ENCODE measurements at regions not wholly inside any gene's neighbourhood (a gene's known extent, or its start where the extent isn't known, plus 50 kb on each side); places are given as distances from the start of the nearest gene placed in this dataset.
"Not testable (repeated sequence)": the region's sequence is repeated elsewhere in the genome, so short reads cannot be mapped to it uniquely, and the experiment has no call there.

- no peak for DNase-seq
Observed at GRCh38 chr13:28573595-28574373, 78.9 kb upstream of the FLT1 start.

DNA sequence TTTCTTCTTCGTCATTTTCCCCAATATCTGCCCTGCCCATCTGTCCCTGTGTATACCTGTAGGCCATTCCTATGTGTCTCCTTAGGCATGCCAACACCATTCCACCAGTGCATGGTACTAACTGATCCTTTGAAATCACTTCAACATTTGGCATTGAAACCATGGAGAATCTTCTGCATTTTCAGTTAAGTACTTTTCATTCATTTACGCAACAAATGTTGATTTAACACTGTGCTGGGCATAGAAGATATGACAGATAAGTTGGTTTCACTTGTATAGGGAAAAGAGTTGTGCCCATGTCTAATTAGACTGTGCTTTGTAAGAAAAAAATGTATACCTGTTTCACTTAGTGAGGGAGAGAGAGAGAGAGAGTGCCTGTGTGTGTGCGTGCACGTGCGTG, 77.9 kb upstream of the FLT1 start:
- no peak for DNase-seq

DNA sequence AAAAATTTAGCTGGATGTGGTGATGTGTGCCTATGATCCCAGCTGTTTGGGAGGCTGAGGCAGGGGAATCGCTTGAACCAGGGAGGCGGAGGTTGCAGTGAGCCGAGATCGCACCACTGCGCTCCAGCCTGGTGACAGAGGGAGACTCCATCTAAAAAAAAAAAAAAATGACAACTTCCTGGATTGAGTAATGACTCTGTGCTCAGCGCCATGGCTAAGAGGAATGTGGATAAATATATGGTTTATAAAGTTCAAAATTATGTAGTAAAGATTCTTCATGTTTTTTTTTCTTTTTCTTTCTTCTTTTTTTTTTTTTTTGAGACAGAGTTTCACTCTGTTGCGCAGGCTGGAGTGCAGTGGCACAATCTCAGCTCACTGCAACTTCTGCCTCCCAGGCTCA, 75.4 kb upstream of the FLT1 start:
- DNase-seq, result not testable (repeated sequence)

DNA sequence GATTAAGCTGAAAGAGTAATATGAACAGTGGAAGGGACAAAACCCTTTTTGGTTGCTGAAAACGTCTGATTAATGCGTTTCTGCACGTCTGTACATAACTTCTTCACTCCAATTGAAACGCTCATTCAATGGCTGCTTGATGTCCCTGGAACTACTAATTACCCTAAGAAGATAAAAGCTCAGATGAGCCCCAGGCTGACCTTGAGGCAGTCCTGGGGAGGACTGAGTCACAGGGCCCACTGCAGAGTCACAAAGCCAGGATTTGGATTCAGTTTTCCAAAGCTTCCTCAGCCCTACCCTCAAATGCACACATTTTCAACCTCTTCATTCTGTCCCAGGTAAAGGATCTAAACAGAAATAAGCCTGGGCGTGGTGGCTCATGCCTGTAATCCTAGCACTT, 75.0 kb upstream of the FLT1 start:
- DNase-seq, result no peak

DNA sequence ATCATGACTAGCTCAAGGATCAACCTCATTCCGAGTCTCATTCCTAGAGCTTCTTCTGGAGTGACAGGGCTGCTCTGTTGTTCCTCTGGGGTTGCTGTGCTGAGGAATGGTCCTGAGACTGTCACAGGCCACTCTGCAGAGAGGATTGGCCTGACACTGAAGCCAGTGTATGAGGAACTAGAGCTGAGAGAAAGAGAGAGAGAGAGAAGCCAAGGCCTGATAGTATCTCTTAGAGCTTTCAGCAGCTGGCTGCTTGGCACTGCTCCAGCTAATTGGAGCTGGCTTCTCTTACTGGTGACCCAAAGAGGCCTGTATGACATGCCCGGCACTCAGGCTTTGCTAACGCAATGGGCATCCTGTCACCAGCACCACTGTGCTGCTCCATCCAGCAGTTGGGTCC, 73.4 kb upstream of the FLT1 start:
- DNase-seq, result peak; percentile 37

GRCh38 chr13:28566891-28567290, 72.0 kb upstream of the FLT1 start:
- no peak for DNase-seq

DNA sequence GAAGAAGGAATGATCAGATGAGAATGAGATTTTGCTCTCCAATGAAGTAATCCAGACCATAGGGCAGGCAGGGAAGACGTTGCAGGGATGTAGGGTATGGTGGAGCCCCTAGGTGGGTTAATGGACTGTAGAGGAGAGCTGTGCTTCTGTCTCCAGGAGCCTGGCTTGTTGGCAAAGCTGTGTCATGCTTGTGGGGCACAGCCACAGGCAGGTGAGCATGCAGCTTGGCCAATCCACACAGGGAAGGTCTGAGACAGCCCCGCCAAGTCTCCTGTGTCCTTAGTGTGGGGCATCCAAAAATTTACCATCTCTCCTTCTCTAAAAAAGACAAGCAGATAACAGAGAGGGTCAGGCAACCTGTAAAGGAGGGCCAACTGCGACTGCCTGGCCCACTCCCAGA, 71.4 kb upstream of the FLT1 start:
- no peak for DNase-seq

DNA sequence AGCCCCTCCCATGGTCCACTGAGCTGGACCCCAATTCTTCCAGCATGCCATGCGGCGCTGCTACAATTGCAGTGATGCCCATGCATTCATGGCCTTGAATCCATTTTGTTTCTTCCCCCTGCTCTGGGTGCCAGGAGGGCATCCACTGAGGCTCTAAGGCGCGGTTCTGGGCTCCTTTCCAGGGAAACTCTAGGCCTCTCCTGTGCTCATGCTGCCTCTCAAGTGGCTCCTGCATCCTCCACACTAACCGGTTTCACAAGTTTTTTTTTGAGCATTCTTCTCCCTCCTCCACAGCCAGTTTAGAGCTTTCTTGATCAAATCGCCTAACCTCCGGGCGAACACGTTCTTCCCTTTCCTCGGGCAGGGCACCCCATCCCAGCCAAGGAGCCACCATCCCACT, 69.1 kb upstream of the FLT1 start:
- no peak for DNase-seq

DNA sequence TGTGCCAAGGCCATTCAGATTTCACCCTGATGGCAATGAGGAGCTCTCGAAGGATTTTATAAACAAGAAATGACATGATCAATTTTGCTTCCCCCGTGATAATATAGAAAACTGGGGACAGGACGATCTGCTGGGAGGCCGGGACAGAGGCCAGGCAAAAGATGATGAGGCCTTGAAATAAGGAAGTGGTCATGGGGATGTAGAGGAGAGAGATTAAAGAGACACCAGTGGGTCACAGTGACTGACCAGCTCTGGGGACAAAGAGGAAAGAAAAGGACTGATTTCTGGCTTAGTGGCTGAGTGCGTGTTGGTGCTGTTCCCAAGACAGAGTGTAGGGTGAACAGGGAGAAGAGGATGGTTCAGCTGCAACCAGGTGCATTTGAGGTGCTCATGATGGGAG, 68.7 kb upstream of the FLT1 start:
- DNase-seq, result no peak

DNA sequence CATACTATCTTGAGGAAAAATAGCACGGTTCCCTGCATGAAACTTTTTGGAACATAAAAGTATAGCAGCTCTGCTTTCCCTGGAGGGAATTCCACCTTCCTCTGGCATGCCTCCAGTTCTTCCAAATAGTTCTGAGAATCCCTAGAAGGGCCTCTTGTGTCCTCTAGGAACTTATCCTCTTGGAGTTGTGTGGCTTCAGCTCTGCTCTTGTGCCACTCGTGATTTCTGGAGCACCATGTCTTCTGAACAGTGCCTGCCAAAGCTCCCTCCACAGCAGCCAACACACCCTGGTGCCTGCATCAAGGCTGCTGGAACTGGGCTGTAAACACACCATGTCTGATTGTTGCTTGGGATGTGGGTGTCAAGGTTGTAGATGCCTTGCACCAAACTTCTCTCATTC, 65.7 kb upstream of the FLT1 start:
- no peak for DNase-seq

- DNase-seq, result no peak
Observed at GRCh38 chr13:28559636-28560259, 64.8 kb upstream of the FLT1 start.

DNA sequence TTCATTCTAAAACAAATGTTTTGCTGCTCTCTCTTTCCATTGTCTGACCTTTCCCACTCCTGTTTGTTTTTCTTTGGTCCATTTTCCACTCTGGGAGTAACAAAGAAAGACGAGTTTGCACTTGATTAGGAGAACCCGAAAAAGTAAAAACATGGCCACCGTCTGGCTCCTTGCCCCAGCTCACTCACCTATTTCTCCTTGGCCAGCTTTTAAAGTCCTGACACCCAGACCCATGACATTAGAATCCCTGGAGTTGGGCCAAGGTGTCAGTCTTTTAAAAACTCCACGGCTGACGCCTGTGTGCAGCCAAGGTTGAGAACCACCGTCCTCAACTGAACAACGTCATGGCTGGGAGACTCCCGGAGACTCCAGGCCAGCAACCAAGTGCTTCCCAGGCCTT, 63.6 kb upstream of the FLT1 start:
- DNase-seq, result peak; percentile 24

DNA sequence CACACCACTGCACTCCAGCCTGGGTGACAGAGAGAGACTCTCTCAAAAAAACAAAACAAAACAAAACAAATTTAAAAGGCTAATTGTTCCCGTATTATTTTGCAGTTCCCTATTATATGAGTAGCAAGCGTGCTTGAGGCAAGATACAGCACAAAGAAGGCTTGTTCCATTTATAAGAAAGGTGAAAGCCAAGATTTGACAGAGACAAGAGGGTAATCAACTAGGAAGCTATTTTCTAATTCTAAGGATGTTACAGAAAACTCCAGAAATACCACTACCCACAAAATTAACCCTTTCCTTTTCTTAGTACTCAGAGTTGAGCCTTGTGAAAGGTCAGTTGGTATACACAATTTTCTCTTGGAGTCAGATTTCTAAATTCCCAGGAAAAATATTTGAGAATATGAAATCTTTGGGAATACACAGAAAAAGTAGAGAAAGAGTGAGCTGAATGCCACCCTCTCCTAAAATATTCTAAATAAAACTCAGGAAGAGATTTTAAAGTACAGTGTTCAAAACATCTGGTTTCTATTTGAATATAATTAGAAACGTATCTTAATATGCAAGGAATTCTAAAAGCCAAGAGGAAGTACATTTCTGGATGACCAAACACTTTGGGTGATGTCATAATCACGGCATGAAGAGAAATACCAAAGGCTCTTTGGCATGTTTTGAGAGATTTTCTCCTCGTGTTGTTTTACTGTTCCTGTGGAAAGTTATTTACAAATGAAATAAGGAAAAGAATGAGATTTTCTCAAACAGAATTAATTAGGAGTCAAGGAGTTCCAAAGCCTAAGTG, 63.0 kb upstream of the FLT1 start:
- DNase-seq, result peak; percentile 66

DNA sequence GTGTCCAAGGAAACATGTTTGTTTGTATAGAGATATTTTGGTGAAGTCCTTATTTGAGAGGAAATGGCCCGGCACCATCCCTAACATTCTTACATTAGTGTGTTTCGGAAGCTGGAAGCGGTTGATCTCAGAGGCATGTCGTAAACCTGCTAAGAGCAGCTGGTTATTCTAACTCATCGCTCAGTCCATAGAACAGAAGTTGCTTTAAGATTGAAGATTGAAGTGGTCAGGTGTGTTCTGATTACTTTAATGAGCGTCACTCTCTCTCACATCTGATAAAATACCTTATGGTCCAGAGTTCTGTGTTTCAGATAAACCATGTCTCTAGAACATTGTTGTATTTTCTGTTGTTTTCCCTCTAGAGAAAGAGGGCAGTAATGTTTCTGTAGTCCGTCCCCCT, 60.2 kb upstream of the FLT1 start:
- DNase-seq, result no peak

DNA sequence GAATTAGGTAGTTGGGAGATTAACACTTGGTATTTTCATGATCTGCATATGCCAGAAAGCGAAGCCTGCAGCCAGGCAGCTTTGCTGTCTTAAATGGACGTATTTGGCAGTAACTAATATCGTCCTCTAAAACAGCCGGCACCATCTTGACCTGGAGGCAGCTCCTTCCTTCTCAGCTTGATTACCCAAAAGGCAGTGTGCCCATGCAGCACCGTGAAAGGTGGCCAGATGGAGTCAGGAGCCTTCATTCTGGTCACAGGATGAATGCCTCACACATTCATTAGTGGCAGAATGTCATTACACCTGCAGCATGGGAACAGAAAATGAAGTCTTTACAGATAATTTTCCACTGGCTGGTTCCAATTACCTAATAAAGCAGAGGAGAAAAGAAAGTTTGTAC, 59.0 kb upstream of the FLT1 start:
- DNase-seq, result no peak

GRCh38 chr13:28552288-28552687, 57.4 kb upstream of the FLT1 start:
- no peak for DNase-seq

DNA sequence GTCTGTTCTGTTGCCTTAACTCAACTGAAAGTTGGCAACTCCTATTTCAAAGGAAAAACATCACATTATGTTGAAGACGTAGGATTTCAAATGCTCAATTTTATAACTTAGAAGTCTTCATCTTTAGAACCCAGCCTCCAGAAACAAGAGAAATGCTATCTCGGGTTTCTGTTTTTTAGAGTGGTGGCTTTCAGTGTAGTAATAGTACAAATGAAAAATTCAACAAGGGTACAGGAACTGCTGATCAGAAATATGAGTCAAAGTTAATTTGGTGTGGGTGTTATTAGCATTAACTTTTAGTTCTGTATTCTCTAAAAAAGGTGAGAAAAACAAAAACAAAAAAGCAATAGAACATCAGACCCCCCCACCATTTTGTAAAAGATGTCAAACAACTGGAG, 56.6 kb upstream of the FLT1 start:
- DNase-seq, result no peak

DNA sequence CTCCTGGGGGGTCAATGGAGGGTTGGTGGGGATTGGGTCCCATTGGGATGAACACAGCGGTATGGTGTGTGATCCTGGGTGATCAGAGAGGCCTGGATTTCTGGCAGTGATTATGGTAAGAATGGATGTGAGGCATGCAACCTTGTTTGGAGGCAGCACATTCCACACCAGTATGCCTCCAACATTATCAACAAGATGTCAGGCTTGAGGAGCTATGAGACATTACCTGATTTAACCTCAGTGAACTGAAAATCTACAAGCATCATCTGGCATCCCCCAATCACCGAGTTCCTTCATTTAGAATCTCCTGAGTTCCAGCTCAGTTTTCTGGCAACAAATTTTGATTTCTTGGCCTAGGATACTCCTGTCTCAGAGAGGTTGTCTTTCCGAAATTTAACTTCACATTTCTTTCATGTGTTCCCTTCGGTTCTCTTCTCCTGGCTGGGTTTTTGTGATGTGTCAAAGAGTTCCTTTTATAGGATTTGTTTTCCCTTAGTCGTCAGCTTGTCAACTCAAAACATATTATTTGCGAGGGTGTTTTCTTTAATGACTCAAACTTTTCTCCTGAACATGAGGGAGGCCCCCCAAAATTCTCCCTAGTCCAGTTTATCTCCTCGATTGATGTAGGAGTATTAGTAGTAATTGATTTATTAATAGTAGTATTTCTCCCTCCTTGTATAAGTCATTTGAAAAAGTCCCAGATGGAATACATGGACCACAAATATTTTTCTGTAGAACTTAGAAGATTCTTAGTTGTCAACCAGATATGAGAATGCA, 56.0 kb upstream of the FLT1 start:
- no peak for DNase-seq

- DNase-seq, result no peak
Observed at GRCh38 chr13:28550091-28550490, 55.2 kb upstream of the FLT1 start.

DNA sequence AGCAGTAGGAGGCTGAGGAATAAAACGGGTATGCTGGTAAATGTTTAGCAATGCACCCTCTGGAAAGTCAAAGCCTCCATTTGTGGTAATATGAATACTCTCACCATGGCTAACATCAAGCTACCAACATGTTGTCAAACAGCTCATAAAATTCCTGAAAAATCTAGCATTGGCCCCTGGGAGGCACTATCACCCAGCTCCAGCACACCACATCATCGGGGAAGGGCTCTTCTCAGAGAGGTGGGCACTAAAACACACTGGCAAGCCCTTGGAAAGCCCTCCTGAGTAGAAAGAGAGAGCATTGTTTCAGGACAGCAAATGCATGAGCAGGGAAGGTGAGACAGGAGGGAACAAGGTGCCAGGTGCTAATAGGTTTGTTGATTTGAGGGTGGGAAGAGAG, 53.9 kb upstream of the FLT1 start:
- no peak for DNase-seq

- DNase-seq, result no peak
Observed at GRCh38 chr13:28548468-28548867, 53.5 kb upstream of the FLT1 start.

GRCh38 chr13:28545583-28546333, 50.8 kb upstream of the FLT1 start:
- DNase-seq, result no peak
